GM06990 (cell line): ENCODE measurements at regions not wholly inside any gene's neighbourhood (a gene's known extent, or its start where the extent isn't known, plus 50 kb on each side); places are given as distances from the start of the nearest gene placed in this dataset.

ENCODE experiments used
- DNase-seq: peaks from one replicate; pipeline ENCODE4 v3.0.0-alpha.2; 2011; ENCODE audit not compliant: insufficient read length; ENCODE audit errors: extremely low read depth
- H3K27me3 ChIP-seq: replicated peaks from 2 replicates; pipeline ENCODE4 v1.6.0; 2011; ENCODE audit warnings: low read length; ENCODE audit not compliant: control insufficient read depth, insufficient read depth
- H3K36me3 ChIP-seq: 2 replicates; pipeline ENCODE4 v1.5.1; 2011; ENCODE audit warnings: low read length; ENCODE audit not compliant: control insufficient read depth, insufficient read depth
- H3K4me3 ChIP-seq: replicated peaks from 2 replicates; pipeline ENCODE4 v1.5.1; 2011; ENCODE audit warnings: low read depth, mild to moderate bottlenecking, control low read depth, low read length
- CTCF ChIP-seq: IDR thresholded peaks from 2 replicates; pipeline ENCODE4 v1.5.1; 2011; ENCODE audit warnings: low read length, control low read depth, mild to moderate bottlenecking, inconsistent platforms; ENCODE audit not compliant: insufficient read depth, poor library complexity, severe bottlenecking

GRCh38 chr2:215780313-215780712 is 233.0 kb downstream of the MREG start:
- H3K36me3 ChIP-seq: no peaks in the 10 kb centered on the region
- H3K27me3 ChIP-seq: peaks cover 1% of the 10 kb centered on the region
- no peak for TF ChIP-seq CTCF
- no peak for DNase-seq
- H3K4me3 ChIP-seq: no peak overlapping the region

- Histone ChIP-seq H3K36me3 (no peaks in the 10 kb centered on the region), H3K27me3 (peaks cover 1% of the 10 kb centered on the region), H3K4me3 (no peak overlapping the region)
- no peak for DNase-seq
- no peak for TF ChIP-seq CTCF
Observed at GRCh38 chr2:215779912-215780311, 233.4 kb downstream of the MREG start.

- no peak for TF ChIP-seq CTCF
- no peak overlapping the region for H3K4me3 ChIP-seq
- H3K27me3 ChIP-seq: peaks cover 1% of the 10 kb centered on the region
- H3K36me3 ChIP-seq: no peaks in the 10 kb centered on the region
- no peak for DNase-seq
Observed at GRCh38 chr2:215777465-215778044, 235.8 kb downstream of the MREG start.

- H3K36me3 ChIP-seq: no peaks in the 10 kb centered on the region
- no peak overlapping the region for H3K4me3 ChIP-seq
- peaks cover 1% of the 10 kb centered on the region for H3K27me3 ChIP-seq
- DNase-seq: no peak
- no peak for TF ChIP-seq CTCF
Observed at GRCh38 chr2:215775106-215775505, 238.2 kb downstream of the MREG start.

- H3K27me3 ChIP-seq: no peaks in the 10 kb centered on the region; the same call in 1 of the 2 replicates
- TF ChIP-seq CTCF: no peak
- no peaks in the 10 kb centered on the region for H3K36me3 ChIP-seq
- H3K4me3 ChIP-seq: no peak overlapping the region
- DNase-seq: no peak
Observed at GRCh38 chr2:215773728-215774127, 239.6 kb downstream of the MREG start.
